ENCODE measurements at regions not wholly inside any gene's neighbourhood (a gene's known extent, or its start where the extent isn't known, plus 50 kb on each side); places are given as distances from the start of the nearest gene placed in this dataset.

- no peaks in the 10 kb centered on the region for H3K9me1 ChIP-seq (ENCODE audit: control insufficient read depth, extremely low read depth, insufficient read depth, low read length)
- no peak overlapping the region for H3K27ac ChIP-seq (ENCODE audit: control insufficient read depth, insufficient read depth, low read length)
- no peak overlapping the region for H3K4me2 ChIP-seq (ENCODE audit: control insufficient read depth, extremely low read depth, insufficient read depth, low read depth, low read length)
- H4K20me1 ChIP-seq (ENCODE audit: control insufficient read depth, extremely low read depth, insufficient read depth, low read length), result no peaks in the 10 kb centered on the region
- no peaks in the 10 kb centered on the region for H3K36me3 ChIP-seq (ENCODE audit: control insufficient read depth in 2 of 2, extremely low read depth in 1 of 2, insufficient read depth in 2 of 2, low read length in 2 of 2)
- H3K27me3 ChIP-seq (ENCODE audit: control insufficient read depth, extremely low read depth, insufficient read depth, low read length), result no peaks in the 10 kb centered on the region
- DNase-seq (ENCODE audit: low read depth, low spot score) (no peak), FAIRE-seq (no peak)
- dilution Hi-C loops (cut with MboI; ENCODE audit: extremely low pct_ligation_motif_present, low sequenced_read_pairs), result no loop called here
- no peaks in the 10 kb centered on the region for H3K9me3 ChIP-seq (ENCODE audit: control insufficient read depth, low read depth, low read length)
- no peaks in the 10 kb centered on the region for H3K4me1 ChIP-seq (ENCODE audit: control insufficient read depth, extremely low read depth, insufficient read depth, low read length)
- no peak overlapping the region for H2AFZ ChIP-seq (ENCODE audit: control insufficient read depth, low read length)
- H3K79me2 ChIP-seq (ENCODE audit: control insufficient read depth, insufficient read depth, low read length), result no peaks in the 10 kb centered on the region
- H3K9ac ChIP-seq (ENCODE audit: control insufficient read depth, extremely low read depth, insufficient read depth, low read length), result no peak overlapping the region
- TF ChIP-seq EZH2 (IDR thresholded peaks at IDR 0.05; ENCODE audit: low read length), result no peak
- no peak for TF ChIP-seq CTCF (optimal IDR thresholded peaks at IDR 0.05 in 1 of 3, IDR thresholded peaks at IDR 0.05 in 1 of 3, conservative IDR thresholded peaks at IDR 0.05 in 1 of 3; ENCODE audit: extremely low read depth in 1 of 3, insufficient read depth in 2 of 3, low read length in 3 of 3)
- no peak overlapping the region for H3K4me3 ChIP-seq (ENCODE audit: control insufficient read depth in 2 of 3, extremely low read depth in 1 of 3, insufficient read depth in 2 of 3, low read depth in 1 of 3, low read length in 3 of 3)
Measured at GRCh38 chr1:242610209-242610608, 85.7 kb upstream of the PLD5 start.

GRCh38 chr1:242605521-242605920, 81.0 kb upstream of the PLD5 start:
- H3K4me1 ChIP-seq (ENCODE audit: control insufficient read depth, extremely low read depth, insufficient read depth, low read length), result no peaks in the 10 kb centered on the region
- H3K79me2 ChIP-seq (ENCODE audit: control insufficient read depth, insufficient read depth, low read length), result no peaks in the 10 kb centered on the region
- no peaks in the 10 kb centered on the region for H3K36me3 ChIP-seq (ENCODE audit: control insufficient read depth in 2 of 2, extremely low read depth in 1 of 2, insufficient read depth in 2 of 2, low read length in 2 of 2)
- no peak overlapping the region for H3K9ac ChIP-seq (ENCODE audit: control insufficient read depth, extremely low read depth, insufficient read depth, low read length)
- H3K9me1 ChIP-seq (ENCODE audit: control insufficient read depth, extremely low read depth, insufficient read depth, low read length), result no peaks in the 10 kb centered on the region
- no peaks in the 10 kb centered on the region for H3K9me3 ChIP-seq (ENCODE audit: control insufficient read depth, low read depth, low read length)
- no peaks in the 10 kb centered on the region for H3K27me3 ChIP-seq (ENCODE audit: control insufficient read depth, extremely low read depth, insufficient read depth, low read length)
- no peak for TF ChIP-seq CTCF (optimal IDR thresholded peaks at IDR 0.05 in 1 of 3, IDR thresholded peaks at IDR 0.05 in 1 of 3, conservative IDR thresholded peaks at IDR 0.05 in 1 of 3; ENCODE audit: extremely low read depth in 1 of 3, insufficient read depth in 2 of 3, low read length in 3 of 3)
- no peak for TF ChIP-seq EZH2 (IDR thresholded peaks at IDR 0.05; ENCODE audit: low read length)
- no peaks in the 10 kb centered on the region for H4K20me1 ChIP-seq (ENCODE audit: control insufficient read depth, extremely low read depth, insufficient read depth, low read length)
- no peak overlapping the region for H2AFZ ChIP-seq (ENCODE audit: control insufficient read depth, low read length)
- H3K27ac ChIP-seq (ENCODE audit: control insufficient read depth, insufficient read depth, low read length), result no peak overlapping the region
- dilution Hi-C loops (cut with MboI; ENCODE audit: extremely low pct_ligation_motif_present, low sequenced_read_pairs), result no loop called here
- DNase-seq (ENCODE audit: low read depth, low spot score) (no peak), FAIRE-seq (no peak)
- H3K4me2 ChIP-seq (ENCODE audit: control insufficient read depth, extremely low read depth, insufficient read depth, low read depth, low read length), result no peak overlapping the region
- H3K4me3 ChIP-seq (ENCODE audit: control insufficient read depth in 2 of 3, extremely low read depth in 1 of 3, insufficient read depth in 2 of 3, low read depth in 1 of 3, low read length in 3 of 3), result no peak overlapping the region

Data from keratinocyte (primary cell).